Breast epithelium (tissue), 4 donors: ENCODE measurements at regions not wholly inside any gene's neighbourhood (a gene's known extent, or its start where the extent isn't known, plus 50 kb on each side); places are given as distances from the start of the nearest gene placed in this dataset.

Experiments used
- DNase-seq, 2 donors: peaks; one replicate each; pipeline ENCODE4 v3.0.0-alpha.2; 2019; ENCODE audit warnings: low spot score in 2 of 2
- H3K27ac ChIP-seq, 2 donors: fragments of 200-600 bp; sonication (generic) in 1 of 2; one replicate each; pipeline ENCODE4 v1.5.1; 2016 to 2019; ENCODE audit warnings: mild to moderate bottlenecking in 1 of 2
- H3K27me3 ChIP-seq, 2 donors: fragments of 200-600 bp; sonication (generic) in 1 of 2; one replicate each; pipeline versions ENCODE4 v1.5.1 to v1.6.0; 2017 to 2019; ENCODE audit warnings: control low read depth in 1 of 2, mild to moderate bottlenecking in 1 of 2
- H3K36me3 ChIP-seq: fragments of 200-600 bp; one replicate; pipeline ENCODE4 v1.5.1; 2019
- H3K4me1 ChIP-seq, 2 donors: fragments of 200-600 bp; sonication (generic); one replicate each; pipeline ENCODE4 v1.5.1; 2016 to 2019; ENCODE audit warnings: control low read depth in 1 of 2
- H3K4me3 ChIP-seq, 3 donors: fragments of 200-600 bp; sonication (generic); 1 replicate in 2 of 3; 2 replicates in 1 of 3; pipeline ENCODE4 v1.5.1; 2016 to 2019; ENCODE audit warnings: mild to moderate bottlenecking in 3 of 3, moderate library complexity in 2 of 3
- H3K9me3 ChIP-seq, 2 donors: fragments of 200-600 bp; sonication (generic) in 1 of 2; one replicate each; pipeline ENCODE4 v1.5.1; 2016 to 2019; ENCODE audit warnings: control low read depth in 1 of 2
- CTCF ChIP-seq, 3 donors: fragments of 450-650 bp; IDR thresholded peaks; one replicate each; pipeline ENCODE4 v1.5.1; 2016 to 2017; ENCODE audit warnings: antibody characterized with exemption in 3 of 3, mild to moderate bottlenecking in 3 of 3, moderate library complexity in 3 of 3
- POLR2A ChIP-seq: fragments of 450-650 bp; IDR thresholded peaks from one replicate; pipeline ENCODE4 v1.6.1; 2016; ENCODE audit warnings: antibody characterized with exemption, mild to moderate bottlenecking, moderate library complexity
- POLR2AphosphoS5 ChIP-seq, 3 donors: sonication (generic); formaldehyde crosslinking; IDR thresholded peaks; one replicate each; pipeline ENCODE4 v1.6.1; 2017; ENCODE audit warnings: antibody characterized with exemption in 3 of 3
- intact Hi-C: fragments of 100-400 bp; cut with DNase I; formaldehyde crosslinking; loops from one replicate; pipeline ENCODE4 v1.15.1; 2023; ENCODE audit warnings: low total_unique reads

GRCh38 chr3:157755233-157755632, 252.0 kb upstream of the VEPH1 start:
- Histone ChIP-seq H3K36me3 (no peaks in the 10 kb centered on the region), H3K9me3 (peaks cover 0 to 3% of the 10 kb centered on the region in 2 donors), H3K4me1 (no peaks in the 10 kb centered on the region), H3K27ac (no peak overlapping the region), H3K27me3 (no peaks in the 10 kb centered on the region), H3K4me3 (no peak overlapping the region)
- intact Hi-C loops = no loop called here
- TF ChIP-seq POLR2A (no peak), POLR2AphosphoS5 (IDR thresholded peaks at IDR 0.05) (no peak), CTCF (IDR thresholded peaks at IDR 0.05) (no peak)
- no peak for DNase-seq

DNA sequence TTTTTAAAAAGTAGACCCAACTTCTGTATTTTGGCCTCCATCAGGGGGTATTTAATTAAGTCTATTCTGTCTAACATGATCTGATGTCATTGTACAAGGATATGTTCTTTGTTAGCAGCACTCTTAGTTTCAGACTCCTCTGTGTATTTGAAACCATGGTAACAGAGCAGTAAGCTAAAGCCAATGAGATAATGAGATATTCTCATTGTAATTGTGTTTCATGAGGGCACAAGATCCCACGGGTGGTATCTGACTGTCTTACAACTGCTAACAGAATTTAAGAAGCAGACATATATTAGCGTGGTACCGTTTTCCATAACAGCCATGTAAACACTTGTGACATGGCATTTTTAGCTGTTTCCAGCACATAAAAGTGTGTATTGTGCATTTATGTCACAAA, 251.2 kb upstream of the VEPH1 start:
- no peak for DNase-seq
- no peaks in the 10 kb centered on the region for H3K4me1 ChIP-seq
- H3K27ac ChIP-seq = no peak overlapping the region
- intact Hi-C loops = no loop called here
- H3K27me3 ChIP-seq = no peaks in the 10 kb centered on the region
- TF ChIP-seq POLR2A = no peak
- TF ChIP-seq POLR2AphosphoS5 (IDR thresholded peaks at IDR 0.05) = no peak
- no peak for TF ChIP-seq CTCF (IDR thresholded peaks at IDR 0.05)
- no peak overlapping the region for H3K4me3 ChIP-seq
- H3K36me3 ChIP-seq = no peaks in the 10 kb centered on the region
- peaks cover 0 to 6% of the 10 kb centered on the region in 2 donors for H3K9me3 ChIP-seq

DNA sequence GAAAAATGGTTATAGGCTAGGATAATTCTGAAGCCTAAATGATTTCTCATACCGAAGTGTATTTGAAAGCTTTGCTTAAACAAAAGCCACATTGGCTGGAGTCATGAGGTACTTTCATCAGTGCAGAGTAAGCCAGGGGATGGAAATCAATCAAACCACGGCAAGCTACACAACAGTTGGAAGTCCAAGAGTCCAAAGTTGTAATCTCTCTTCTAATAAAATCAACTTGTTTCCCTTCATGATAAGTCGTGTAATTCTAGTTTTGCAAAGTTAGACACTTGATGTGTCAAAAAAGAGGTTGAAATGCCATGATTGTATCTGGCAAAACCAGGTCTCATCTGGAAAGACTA, 250.5 kb upstream of the VEPH1 start:
- TF ChIP-seq POLR2A (no peak), CTCF (IDR thresholded peaks at IDR 0.05) (no peak), POLR2AphosphoS5 (IDR thresholded peaks at IDR 0.05) (no peak)
- no peaks in the 10 kb centered on the region for H3K36me3 ChIP-seq
- H3K27ac ChIP-seq = no peak overlapping the region
- H3K9me3 ChIP-seq = peaks cover 0 to 6% of the 10 kb centered on the region in 2 donors
- no peak for DNase-seq
- intact Hi-C loops = no loop called here
- no peak overlapping the region for H3K4me3 ChIP-seq
- H3K4me1 ChIP-seq = no peaks in the 10 kb centered on the region
- H3K27me3 ChIP-seq = no peaks in the 10 kb centered on the region

DNA sequence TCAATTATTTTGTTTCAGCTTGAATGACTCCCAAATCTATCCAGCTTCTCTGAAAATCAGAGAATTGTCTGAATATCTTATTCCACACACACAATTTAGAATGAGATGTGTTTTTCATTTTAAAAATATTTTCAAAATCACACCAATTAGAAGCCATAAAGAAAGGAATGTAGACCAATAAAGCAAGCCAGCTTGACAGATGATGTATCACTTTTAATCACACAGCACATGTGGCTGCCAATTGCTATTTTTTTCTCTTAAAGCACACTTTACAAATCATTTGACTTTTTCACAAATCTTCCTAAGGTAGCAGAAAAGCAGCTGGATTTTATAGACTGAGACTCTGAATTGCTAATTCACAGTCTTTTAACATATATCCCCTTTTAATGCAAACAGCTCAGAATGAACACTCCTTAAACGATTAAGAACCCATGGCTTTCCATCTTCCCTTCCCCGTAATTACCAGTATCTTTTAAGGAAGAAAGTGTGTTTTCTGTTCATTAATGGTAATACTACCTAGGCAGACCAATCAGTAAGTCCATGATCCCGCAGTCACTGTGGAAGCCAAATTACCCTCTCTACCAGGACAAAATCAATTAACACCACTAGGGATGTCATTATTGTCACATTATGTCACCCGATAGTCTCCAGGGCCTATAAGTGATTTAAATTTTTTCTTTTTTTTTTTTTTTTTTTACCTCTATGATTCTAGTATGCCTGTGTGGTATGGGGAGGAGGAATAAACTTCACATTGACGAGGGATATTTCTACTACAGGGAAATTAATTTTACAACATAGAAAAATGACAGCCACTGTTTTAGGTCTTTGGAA, 250.0 kb upstream of the VEPH1 start:
- H3K27me3 ChIP-seq = no peaks in the 10 kb centered on the region
- H3K27ac ChIP-seq = no peak overlapping the region
- DNase-seq = no peak
- no peaks in the 10 kb centered on the region for H3K4me1 ChIP-seq
- no peaks in the 10 kb centered on the region for H3K36me3 ChIP-seq
- intact Hi-C loops = no loop called here
- TF ChIP-seq POLR2AphosphoS5 (IDR thresholded peaks at IDR 0.05) (no peak), CTCF (IDR thresholded peaks at IDR 0.05) (no peak), POLR2A (no peak)
- no peak overlapping the region for H3K4me3 ChIP-seq
- peaks cover 0 to 6% of the 10 kb centered on the region in 2 donors for H3K9me3 ChIP-seq

GRCh38 chr3:157752554-157752953, 249.3 kb upstream of the VEPH1 start:
- TF ChIP-seq POLR2A (no peak), CTCF (IDR thresholded peaks at IDR 0.05) (no peak), POLR2AphosphoS5 (IDR thresholded peaks at IDR 0.05) (no peak)
- H3K4me1 ChIP-seq = no peaks in the 10 kb centered on the region
- DNase-seq = no peak
- no peaks in the 10 kb centered on the region for H3K27me3 ChIP-seq
- no peak overlapping the region for H3K27ac ChIP-seq
- intact Hi-C loops = no loop called here
- H3K9me3 ChIP-seq = peaks cover 0 to 6% of the 10 kb centered on the region in 2 donors
- H3K36me3 ChIP-seq = no peaks in the 10 kb centered on the region
- no peak overlapping the region for H3K4me3 ChIP-seq
